ENCODE measurements at regions not wholly inside any gene's neighbourhood (a gene's known extent, or its start where the extent isn't known, plus 50 kb on each side); places are given as distances from the start of the nearest gene placed in this dataset.

GRCh38 chr22:49237279-49237678 is 590.4 kb downstream of the BRD1 start:
- TF ChIP-seq CTCF (IDR thresholded peaks at IDR 0.05; ENCODE audit: low read length) = no peak
- no peak for TF ChIP-seq EZH2 (optimal IDR thresholded peaks at IDR 0.05; ENCODE audit: low read depth, low read length)

Data from MM.1S (cell line).